ENCODE measurements at regions not wholly inside any gene's neighbourhood (a gene's known extent, or its start where the extent isn't known, plus 50 kb on each side); places are given as distances from the start of the nearest gene placed in this dataset.

DNA sequence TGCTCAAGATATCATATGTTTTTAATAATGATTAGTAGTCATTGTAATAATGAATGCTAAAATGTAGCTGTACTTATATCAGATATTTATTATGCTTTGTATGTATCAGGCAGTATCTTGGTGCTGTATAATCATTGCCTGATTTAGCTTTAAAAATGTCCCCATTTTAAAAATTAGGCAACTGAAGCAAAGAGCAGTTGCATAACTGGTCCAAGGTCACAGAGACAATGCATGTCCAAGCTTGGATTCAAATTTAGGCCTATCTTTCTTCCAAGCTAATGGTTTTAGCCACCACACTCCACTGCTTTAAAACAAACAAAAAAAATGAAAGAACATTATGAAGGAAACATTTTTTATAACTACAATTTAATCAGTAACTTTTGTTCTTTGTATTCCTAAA is 725.8 kb upstream of the RAG2 start:
- TF ChIP-seq, protein P1, sequence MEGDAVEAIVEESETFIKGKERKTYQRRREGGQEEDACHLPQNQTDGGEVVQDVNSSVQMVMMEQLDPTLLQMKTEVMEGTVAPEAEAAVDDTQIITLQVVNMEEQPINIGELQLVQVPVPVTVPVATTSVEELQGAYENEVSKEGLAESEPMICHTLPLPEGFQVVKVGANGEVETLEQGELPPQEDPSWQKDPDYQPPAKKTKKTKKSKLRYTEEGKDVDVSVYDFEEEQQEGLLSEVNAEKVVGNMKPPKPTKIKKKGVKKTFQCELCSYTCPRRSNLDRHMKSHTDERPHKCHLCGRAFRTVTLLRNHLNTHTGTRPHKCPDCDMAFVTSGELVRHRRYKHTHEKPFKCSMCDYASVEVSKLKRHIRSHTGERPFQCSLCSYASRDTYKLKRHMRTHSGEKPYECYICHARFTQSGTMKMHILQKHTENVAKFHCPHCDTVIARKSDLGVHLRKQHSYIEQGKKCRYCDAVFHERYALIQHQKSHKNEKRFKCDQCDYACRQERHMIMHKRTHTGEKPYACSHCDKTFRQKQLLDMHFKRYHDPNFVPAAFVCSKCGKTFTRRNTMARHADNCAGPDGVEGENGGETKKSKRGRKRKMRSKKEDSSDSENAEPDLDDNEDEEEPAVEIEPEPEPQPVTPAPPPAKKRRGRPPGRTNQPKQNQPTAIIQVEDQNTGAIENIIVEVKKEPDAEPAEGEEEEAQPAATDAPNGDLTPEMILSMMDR (IDR thresholded peaks at IDR 0.05; ENCODE audit: insufficient read depth, low read depth, low read length), result no peak
- no peak for TF ChIP-seq EZH2 (IDR thresholded peaks at IDR 0.05; ENCODE audit: insufficient read depth, low read length)
